T-helper 17 cell (primary cell): ENCODE measurements at regions not wholly inside any gene's neighbourhood (a gene's known extent, or its start where the extent isn't known, plus 50 kb on each side); places are given as distances from the start of the nearest gene placed in this dataset.

Source experiments
- ATAC-seq: fragments of 150-1000 bp; cut with Tn5 transposase; 2 replicates; pipeline ENCODE4 v1.10.0; 2021; ENCODE audit warnings: mild to moderate bottlenecking, moderate library complexity
- DNase-seq, 3 donors: peaks; one replicate each; pipeline versions ENCODE4 v3.0.0 to v3.0.0-alpha.2; 2020 to 2021
- H3K9me3 ChIP-seq: one replicate; pipeline ENCODE4 v1.7.0; 2013; ENCODE audit warnings: low read length, mild to moderate bottlenecking; ENCODE audit not compliant: control insufficient read depth, poor library complexity, severe bottlenecking
- H3K27ac Mint-ChIP-seq: one replicate; pipeline ENCODE4 v1.8.0; 2022; ENCODE audit warnings: mild to moderate bottlenecking, moderate library complexity, mixed read lengths
- H3K27me3 Mint-ChIP-seq: one replicate; pipeline ENCODE4 v1.8.0; 2022; ENCODE audit warnings: mixed read lengths
- H3K36me3 Mint-ChIP-seq: one replicate; pipeline ENCODE4 v1.8.0; 2022; ENCODE audit warnings: low read depth, mixed read lengths
- H3K4me1 Mint-ChIP-seq: one replicate; pipeline ENCODE4 v1.8.0; 2022; ENCODE audit warnings: mild to moderate bottlenecking, mixed read lengths
- H3K4me3 Mint-ChIP-seq: one replicate; pipeline ENCODE4 v1.8.0; 2022; ENCODE audit warnings: mild to moderate bottlenecking, moderate library complexity, mixed read lengths

DNA sequence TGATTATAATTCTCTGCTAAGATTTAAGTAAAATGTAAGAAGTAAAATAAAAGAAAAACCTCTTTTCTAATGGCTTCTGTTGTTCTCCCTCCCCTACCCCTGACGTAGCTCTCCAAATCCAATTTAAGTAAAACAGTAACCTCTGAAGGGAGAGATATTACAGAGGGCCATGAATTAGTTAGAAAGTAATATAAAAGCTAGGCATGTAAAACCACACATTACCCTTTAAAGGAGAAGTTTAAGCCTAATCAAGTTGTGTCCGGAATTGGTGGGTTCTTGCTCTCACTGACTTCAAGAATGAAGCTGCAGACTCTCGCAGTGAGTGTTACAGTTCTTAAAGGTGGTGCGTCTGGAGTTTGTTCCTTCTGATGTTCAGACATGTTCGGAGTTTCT is 116.9 kb upstream of the SCN7A start:
- ATAC-seq (no peak), DNase-seq (no peak)
- H3K4me1 Mint-ChIP-seq, result no peaks in the 10 kb centered on the region
- no peak overlapping the region for H3K27ac Mint-ChIP-seq
- H3K9me3 ChIP-seq, result no peaks in the 10 kb centered on the region
- H3K36me3 Mint-ChIP-seq, result no peaks in the 10 kb centered on the region
- peaks cover 5% of the 10 kb centered on the region for H3K27me3 Mint-ChIP-seq
- H3K4me3 Mint-ChIP-seq, result no peak overlapping the region

DNA sequence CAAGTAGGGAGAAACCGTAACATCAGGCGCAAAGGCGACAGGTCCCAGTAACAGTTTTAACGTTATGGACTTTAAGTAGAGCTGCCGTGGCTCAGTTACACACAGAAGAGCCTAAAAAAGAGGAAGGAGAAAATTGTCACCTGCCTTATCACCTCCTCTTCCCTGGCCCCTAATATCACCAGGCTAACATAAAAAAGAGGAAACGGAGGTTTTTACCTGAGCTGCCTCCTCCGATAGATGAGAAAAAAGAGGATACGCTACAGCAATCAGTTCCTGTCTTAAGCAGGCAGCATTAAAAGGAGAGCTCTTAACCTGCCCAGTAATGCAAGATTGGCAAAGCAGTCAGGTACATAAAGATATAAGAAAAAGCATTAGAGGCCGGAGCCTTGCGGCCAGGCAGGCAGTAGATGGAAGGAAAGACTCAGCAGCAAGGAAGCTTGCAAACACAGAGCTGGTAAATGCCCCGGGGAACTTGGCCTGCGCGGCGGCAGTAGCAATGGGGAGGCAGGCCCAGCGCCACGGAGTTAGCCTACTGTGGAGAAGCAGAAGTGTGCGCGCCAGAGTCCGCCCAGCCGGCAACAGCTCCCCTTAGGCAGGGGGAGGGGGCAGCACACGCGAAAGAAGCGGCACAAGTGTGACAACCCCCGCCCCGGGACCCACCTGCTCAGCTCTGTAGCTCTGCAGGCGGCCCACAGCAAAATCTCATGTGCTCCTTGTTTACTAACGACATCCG is 116.3 kb upstream of the SCN7A start:
- no peak for ATAC-seq
- Mint-ChIP-seq H3K4me1 (no peaks in the 10 kb centered on the region), H3K36me3 (no peaks in the 10 kb centered on the region), H3K27ac (no peak overlapping the region), H3K4me3 (no peak overlapping the region), H3K27me3 (peaks cover 5% of the 10 kb centered on the region)
- no peaks in the 10 kb centered on the region for H3K9me3 ChIP-seq
- DNase-seq, result no peak

DNA sequence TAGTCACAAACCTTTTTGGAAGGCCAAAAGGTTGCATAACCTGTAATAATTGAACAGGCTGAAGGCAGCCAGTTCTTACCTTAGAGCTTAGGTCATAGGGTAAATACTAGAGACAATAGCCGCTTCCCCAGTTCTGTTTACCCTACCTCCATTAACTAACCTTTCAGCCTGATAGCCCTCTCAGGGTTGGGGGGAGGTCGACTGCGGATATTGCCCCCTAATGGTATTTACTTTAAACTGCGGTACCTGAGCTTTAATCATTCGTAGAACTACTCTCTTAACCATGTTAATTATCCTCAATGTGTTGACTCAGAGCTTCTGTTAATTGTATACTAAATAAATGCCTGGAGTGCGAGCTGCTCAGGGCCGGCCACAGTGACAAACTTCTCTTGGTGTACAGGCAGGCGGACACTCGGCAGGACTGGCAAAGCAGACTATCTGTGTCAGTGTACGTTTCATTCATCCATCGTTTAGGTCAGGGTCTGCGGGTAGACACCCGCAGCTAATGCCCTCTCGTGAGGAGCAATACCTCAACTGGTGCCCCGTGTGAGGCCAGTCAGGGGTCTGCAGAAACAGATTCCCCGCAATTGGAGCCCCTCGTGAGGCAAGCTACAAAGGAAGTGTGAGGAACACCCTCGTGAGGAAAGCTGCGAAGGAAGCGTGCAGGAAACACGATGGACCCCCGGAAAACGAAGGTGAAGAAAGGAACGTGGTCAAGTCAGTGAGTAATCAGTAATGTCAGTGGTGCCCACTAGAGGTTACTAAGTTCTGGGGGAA is 115.3 kb upstream of the SCN7A start:
- Mint-ChIP-seq H3K36me3 (no peaks in the 10 kb centered on the region), H3K27me3 (peaks cover 5% of the 10 kb centered on the region), H3K27ac (no peak overlapping the region), H3K4me1 (no peaks in the 10 kb centered on the region), H3K4me3 (no peak overlapping the region)
- DNase-seq (no peak), ATAC-seq (no peak)
- no peaks in the 10 kb centered on the region for H3K9me3 ChIP-seq

DNA sequence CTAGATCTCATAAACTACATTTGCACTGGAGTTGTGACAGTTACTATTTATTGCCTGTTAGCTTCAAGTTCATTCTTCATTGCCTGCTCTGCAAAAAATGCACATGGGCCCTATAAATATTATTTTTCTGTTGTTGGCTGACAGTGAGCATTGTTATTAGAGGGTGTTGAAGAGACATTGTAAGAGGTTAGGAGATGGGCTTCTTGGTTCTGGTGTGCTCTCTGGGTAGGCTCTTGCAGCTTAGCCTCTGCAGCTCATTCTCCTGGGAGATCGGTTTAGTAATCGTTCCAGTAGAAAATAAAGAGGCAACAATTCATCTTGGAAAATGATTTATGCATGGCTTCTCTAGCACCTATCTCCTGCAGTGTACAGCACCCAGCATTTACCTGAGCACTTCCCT is 113.8 kb upstream of the SCN7A start:
- H3K9me3 ChIP-seq, result no peaks in the 10 kb centered on the region
- Mint-ChIP-seq H3K4me3 (no peak overlapping the region), H3K27me3 (peaks cover 5% of the 10 kb centered on the region), H3K36me3 (no peaks in the 10 kb centered on the region), H3K27ac (no peak overlapping the region), H3K4me1 (no peaks in the 10 kb centered on the region)
- no peak for ATAC-seq
- no peak for DNase-seq

DNA sequence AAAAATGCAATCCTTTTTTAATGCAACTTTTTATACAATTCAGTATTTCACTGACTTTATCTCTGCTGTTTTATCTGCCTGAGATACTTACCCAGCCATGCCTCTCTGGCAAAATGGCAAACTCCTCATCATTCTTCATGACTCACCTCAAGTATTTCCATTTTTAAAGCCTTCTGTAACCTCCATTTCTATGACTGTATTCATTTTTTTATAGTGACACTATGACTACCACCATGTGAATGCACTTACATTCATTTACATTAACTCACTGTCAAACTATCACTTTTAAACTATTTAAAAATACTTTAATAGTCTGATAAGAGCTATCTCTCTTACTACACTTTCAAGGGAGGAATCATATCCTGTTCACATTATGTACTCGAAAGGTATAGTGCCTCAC is 99.4 kb upstream of the SCN7A start:
- no peaks in the 10 kb centered on the region for H3K36me3 Mint-ChIP-seq
- no peak overlapping the region for H3K27ac Mint-ChIP-seq
- H3K27me3 Mint-ChIP-seq, result no peaks in the 10 kb centered on the region
- H3K4me1 Mint-ChIP-seq, result no peaks in the 10 kb centered on the region
- H3K4me3 Mint-ChIP-seq, result no peak overlapping the region
- DNase-seq, result no peak
- no peaks in the 10 kb centered on the region for H3K9me3 ChIP-seq
- no peak for ATAC-seq

DNA sequence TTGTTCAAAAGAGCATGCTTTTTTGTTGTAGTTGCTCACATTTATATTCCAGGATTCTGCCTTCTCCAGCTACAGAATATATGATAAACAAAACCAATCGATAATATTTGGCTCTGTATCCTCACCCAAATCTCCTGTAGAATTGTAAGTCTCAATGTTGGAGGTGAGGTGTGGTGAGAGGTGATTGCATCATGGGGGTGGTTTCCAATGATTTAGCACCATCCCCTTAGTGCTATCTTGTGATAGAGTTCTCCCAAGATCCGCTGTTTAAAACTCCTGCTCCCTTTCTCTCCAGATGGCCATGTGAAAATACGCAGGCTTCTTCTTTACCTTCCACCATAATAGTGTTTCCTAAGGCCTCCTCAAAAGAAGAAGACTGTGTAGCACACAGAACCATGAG is 98.7 kb upstream of the SCN7A start:
- no peaks in the 10 kb centered on the region for H3K36me3 Mint-ChIP-seq
- no peak for DNase-seq
- H3K9me3 ChIP-seq, result no peaks in the 10 kb centered on the region
- no peak for ATAC-seq
- no peaks in the 10 kb centered on the region for H3K27me3 Mint-ChIP-seq
- no peaks in the 10 kb centered on the region for H3K4me1 Mint-ChIP-seq
- no peak overlapping the region for H3K4me3 Mint-ChIP-seq
- no peak overlapping the region for H3K27ac Mint-ChIP-seq

DNA sequence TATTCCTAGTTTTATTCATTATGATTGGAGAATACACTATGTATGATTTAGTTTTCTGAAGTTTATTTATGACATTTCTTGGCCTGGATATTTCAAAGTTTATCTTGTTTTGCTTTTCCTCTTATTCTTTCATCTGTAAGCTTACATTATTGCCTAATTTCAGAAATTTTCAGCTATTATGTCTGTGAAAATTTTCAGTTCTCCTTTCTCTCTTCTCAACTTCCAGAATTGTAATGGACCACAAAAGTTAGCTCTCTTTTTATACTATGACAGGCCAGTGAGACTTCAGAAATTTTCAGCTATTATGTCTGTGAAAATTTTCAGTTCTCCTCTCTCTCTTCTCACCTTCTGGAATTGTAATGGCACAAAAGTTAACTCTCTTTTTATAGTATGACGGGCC is 97.2 kb upstream of the SCN7A start:
- Mint-ChIP-seq H3K27me3 (no peaks in the 10 kb centered on the region), H3K4me3 (no peak overlapping the region), H3K4me1 (no peaks in the 10 kb centered on the region), H3K27ac (no peak overlapping the region), H3K36me3 (no peaks in the 10 kb centered on the region)
- H3K9me3 ChIP-seq, result no peaks in the 10 kb centered on the region
- DNase-seq, result no peak
- no peak for ATAC-seq

DNA sequence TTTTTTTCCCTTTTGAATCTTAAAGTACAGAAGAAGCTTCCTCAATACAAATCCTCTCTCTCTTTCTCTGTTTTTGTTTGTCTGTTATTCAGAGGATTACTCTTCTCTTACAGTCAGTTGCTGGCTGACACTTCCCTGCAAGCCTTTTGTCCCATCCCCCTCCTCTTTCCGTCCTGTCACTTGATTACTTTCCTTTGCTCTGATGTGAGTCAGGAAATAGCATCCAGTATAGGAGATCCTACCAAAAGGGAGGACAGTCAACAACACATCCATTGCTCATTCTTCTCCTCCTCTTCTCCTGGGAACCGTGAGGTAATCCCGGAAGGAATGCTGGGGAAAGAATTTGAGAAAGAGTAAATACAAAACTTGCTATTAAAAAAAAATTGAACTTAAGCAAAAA is 79.3 kb upstream of the SCN7A start:
- Mint-ChIP-seq H3K27ac (no peak overlapping the region), H3K4me3 (no peak overlapping the region), H3K4me1 (no peaks in the 10 kb centered on the region), H3K36me3 (no peaks in the 10 kb centered on the region), H3K27me3 (no peaks in the 10 kb centered on the region)
- no peaks in the 10 kb centered on the region for H3K9me3 ChIP-seq
- no peak for ATAC-seq
- no peak for DNase-seq

DNA sequence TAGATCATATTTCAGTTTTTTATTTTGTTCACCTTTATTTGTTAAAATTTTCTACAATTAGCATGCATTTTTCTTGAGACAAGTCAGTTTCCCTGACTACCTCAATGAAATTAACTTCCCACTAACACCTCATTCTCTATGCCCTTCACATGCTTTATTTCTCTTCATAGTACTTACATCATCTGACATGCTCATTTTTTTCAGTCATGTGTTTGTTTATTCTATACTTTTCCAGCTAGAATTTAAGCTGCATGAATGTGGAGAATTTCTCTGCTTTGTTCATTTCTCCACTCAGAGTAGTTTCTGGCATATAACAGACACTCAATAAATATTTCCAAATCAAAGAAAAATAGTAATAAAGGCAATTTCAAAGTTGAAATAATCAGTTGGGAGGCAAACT is 78.9 kb upstream of the SCN7A start:
- Mint-ChIP-seq H3K4me3 (no peak overlapping the region), H3K27ac (no peak overlapping the region), H3K4me1 (no peaks in the 10 kb centered on the region), H3K27me3 (no peaks in the 10 kb centered on the region), H3K36me3 (no peaks in the 10 kb centered on the region)
- ATAC-seq (no peak), DNase-seq (no peak)
- H3K9me3 ChIP-seq, result no peaks in the 10 kb centered on the region

DNA sequence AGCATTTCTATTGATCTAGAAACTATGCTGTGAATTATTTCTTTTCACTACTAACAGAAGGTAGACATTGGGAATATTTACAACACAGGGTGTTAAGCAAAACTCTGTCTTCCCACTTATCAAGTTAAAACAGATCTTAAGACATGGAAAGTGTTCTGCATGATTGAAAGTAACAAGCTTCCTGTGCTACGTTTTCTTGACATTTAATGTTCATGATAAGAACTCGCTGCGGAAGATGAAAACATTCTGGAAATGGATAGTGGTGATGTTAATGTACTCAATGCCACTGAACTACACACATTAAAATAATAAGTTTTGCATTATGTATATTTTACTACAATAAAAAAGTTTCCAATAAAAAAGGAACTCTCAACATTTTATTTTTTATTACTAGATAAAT is 74.4 kb upstream of the SCN7A start:
- H3K4me1 Mint-ChIP-seq, result no peaks in the 10 kb centered on the region
- no peak for ATAC-seq
- no peak overlapping the region for H3K4me3 Mint-ChIP-seq
- no peak for DNase-seq
- H3K27ac Mint-ChIP-seq, result no peak overlapping the region
- H3K36me3 Mint-ChIP-seq, result no peaks in the 10 kb centered on the region
- no peaks in the 10 kb centered on the region for H3K9me3 ChIP-seq
- H3K27me3 Mint-ChIP-seq, result no peaks in the 10 kb centered on the region

DNA sequence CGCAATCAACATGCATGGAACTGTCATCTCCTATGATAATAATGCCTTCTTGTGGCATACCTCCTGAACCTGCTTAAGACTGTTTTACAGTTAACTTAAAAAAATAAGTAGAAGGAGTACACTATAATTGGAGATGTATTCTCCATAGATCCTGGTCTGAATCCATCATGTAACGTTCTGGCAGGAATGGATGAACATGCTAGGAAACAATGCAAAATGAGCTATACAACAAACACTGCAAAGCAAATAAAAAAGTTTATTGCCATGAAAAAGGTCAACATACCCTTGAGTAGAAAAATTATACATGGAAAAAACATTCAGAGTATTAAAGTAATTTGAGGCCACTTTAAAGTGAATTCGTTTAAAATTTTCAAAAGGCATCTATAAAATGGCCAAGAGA is 71.5 kb upstream of the SCN7A start:
- no peaks in the 10 kb centered on the region for H3K4me1 Mint-ChIP-seq
- DNase-seq (no peak), ATAC-seq (no peak)
- no peaks in the 10 kb centered on the region for H3K9me3 ChIP-seq
- H3K27me3 Mint-ChIP-seq, result peaks cover 4% of the 10 kb centered on the region
- no peaks in the 10 kb centered on the region for H3K36me3 Mint-ChIP-seq
- no peak overlapping the region for H3K4me3 Mint-ChIP-seq
- H3K27ac Mint-ChIP-seq, result no peak overlapping the region

DNA sequence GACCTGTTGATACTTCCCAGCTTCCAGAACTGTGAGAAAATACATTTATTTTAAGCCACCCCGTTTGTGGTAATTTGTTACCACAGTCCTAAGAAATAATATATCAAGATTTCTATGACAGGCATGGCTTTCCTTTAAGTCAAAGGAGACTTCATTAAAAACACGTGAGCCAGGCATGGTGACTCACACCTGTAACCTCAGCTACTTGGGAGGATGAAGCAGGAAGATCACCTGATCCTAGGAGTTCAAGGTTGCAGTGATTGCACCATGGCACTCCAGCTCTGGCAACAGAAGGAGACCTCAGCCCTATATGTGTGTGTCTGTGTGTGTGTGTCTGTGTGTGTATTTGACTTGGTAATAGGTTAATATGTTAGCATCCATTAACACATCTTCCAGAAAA is 69.8 kb upstream of the SCN7A start:
- Mint-ChIP-seq H3K4me3 (no peak overlapping the region), H3K4me1 (no peaks in the 10 kb centered on the region)
- no peaks in the 10 kb centered on the region for H3K9me3 ChIP-seq

DNA sequence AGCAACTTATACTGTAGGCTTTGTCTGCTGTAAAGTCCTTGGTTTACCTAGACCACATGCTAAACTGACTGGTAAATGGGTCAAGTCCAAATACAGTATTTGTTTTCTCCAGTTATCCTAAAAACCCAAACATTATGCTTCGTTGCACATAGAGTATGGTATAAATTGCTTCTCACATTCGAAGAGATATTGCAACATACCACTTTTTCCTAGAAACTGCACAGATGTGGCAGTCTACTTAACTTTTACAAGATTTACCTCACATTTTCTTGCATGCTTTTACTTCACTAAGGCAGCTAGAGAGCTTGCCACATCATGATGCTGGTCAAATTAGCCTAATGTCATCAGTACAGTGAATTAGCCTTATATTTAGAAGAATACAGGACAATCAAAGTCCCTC is 66.0 kb upstream of the SCN7A start:
- peaks cover 4% of the 10 kb centered on the region for H3K27me3 Mint-ChIP-seq

More for the DNA sequence above, 69.8 kb upstream of the SCN7A start:
- no peaks in the 10 kb centered on the region for H3K36me3 Mint-ChIP-seq
- ATAC-seq (no peak), DNase-seq (no peak)
- peaks cover 4% of the 10 kb centered on the region for H3K27me3 Mint-ChIP-seq
- no peak overlapping the region for H3K27ac Mint-ChIP-seq

DNA sequence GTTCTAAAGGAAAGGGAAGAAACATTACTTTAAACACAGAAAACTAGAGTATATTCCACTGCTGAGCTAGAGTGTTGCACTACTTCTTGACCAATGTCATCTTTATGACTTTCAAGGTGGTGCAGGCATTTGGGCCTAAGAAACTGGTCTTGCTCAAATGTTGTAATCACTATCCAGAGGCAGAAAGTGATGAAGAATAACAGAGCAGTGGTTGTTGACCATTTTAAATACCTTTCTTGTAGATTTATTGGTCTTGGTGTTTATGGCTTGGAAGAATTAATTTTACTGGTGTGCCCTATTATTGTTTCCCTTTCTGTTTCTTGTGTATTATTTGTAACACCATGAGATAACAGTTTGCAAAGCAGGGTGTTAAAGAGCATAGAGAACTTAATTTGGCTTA is 56.9 kb upstream of the SCN7A start:
- ATAC-seq, result no peak
- H3K27ac Mint-ChIP-seq, result no peak overlapping the region

More for the DNA sequence above, 66.0 kb upstream of the SCN7A start:
- ATAC-seq (no peak), DNase-seq (no peak)
- Mint-ChIP-seq H3K36me3 (no peaks in the 10 kb centered on the region), H3K27ac (no peak overlapping the region), H3K4me3 (no peak overlapping the region), H3K4me1 (no peaks in the 10 kb centered on the region)
- H3K9me3 ChIP-seq, result no peaks in the 10 kb centered on the region

More for the DNA sequence above, 56.9 kb upstream of the SCN7A start:
- H3K27me3 Mint-ChIP-seq, result peaks cover 5% of the 10 kb centered on the region
- H3K4me3 Mint-ChIP-seq, result no peak overlapping the region
- no peak for DNase-seq
- no peaks in the 10 kb centered on the region for H3K9me3 ChIP-seq
- no peaks in the 10 kb centered on the region for H3K36me3 Mint-ChIP-seq
- no peaks in the 10 kb centered on the region for H3K4me1 Mint-ChIP-seq
